AG04450 (cell line): ENCODE measurements at regions not wholly inside any gene's neighbourhood (a gene's known extent, or its start where the extent isn't known, plus 50 kb on each side); places are given as distances from the start of the nearest gene placed in this dataset.

ENCODE experiments used
- CTCF ChIA-PET: fragments of 300-600, 350-600 bp; formaldehyde crosslinking; extraction: SDS; loops from one replicate; lab custom pipeline; 2022; ENCODE audit warnings: antibody characterized with exemption, inconsistent platforms; lab: Charles Lee
- POLR2A ChIA-PET: fragments of 350-600 bp; formaldehyde crosslinking; extraction: SDS; loops from one replicate; lab custom pipeline; 2021; ENCODE audit warnings: antibody characterized with exemption, inconsistent platforms; lab: Yijun Ruan, JAX
- DNase-seq: peaks from one replicate; pipeline ENCODE4 v3.0.0-alpha.2; 2011; ENCODE audit warnings: low read depth, low spot score
- H3K27ac ChIP-seq: one replicate; pipeline ENCODE4 v1.5.1; 2012; ENCODE audit warnings: low read depth, low read length, control low read depth
- H3K27me3 ChIP-seq: one replicate; pipeline ENCODE4 v1.6.0; 2012; ENCODE audit warnings: low read length; ENCODE audit not compliant: control insufficient read depth, insufficient read depth
- H3K4me3 ChIP-seq: 2 replicates; pipeline ENCODE4 v1.5.1; 2011; ENCODE audit warnings: mild to moderate bottlenecking, low read depth, low read length, control low read depth
- H3K9me3 ChIP-seq: 2 replicates; pipeline ENCODE4 v1.5.1; 2012; ENCODE audit warnings: low read length; ENCODE audit not compliant: control insufficient read depth, insufficient read depth
- CTCF ChIP-seq: IDR thresholded peaks from 2 replicates; pipeline ENCODE4 v1.5.1; 2011; ENCODE audit warnings: low read depth, low read length, control low read depth, inconsistent platforms

DNA sequence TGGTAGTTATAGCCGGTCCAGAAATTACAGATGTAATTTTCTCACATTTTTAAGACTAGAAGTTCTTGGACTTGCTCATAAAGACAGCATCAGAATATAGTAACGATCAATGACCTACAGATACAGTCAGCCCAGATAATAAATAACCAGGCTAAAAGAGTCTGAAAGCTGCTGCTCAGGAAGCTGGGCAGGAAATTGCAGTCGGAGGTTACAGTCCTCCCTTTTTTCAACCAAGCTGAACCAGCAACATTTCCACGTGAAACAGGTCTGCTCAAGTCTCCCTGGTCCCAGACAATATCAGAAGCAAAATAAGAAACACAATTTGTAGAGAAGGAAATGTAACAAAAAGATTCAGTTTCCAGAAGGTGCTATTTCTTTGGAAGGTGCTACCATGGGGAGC lies 457.4 kb downstream of the SIPA1L2 start:
- no peak overlapping the region for H3K27ac ChIP-seq
- peaks cover 2% of the 10 kb centered on the region for H3K27me3 ChIP-seq
- H3K9me3 ChIP-seq: no peaks in the 10 kb centered on the region
- POLR2A ChIA-PET: no interaction called here
- no peak for TF ChIP-seq CTCF
- DNase-seq: no peak
- CTCF ChIA-PET: interaction anchor here (0.7 kb wide), 1 partner anchor 159 kb away, joined by 5 read pairs; no protein-coding TSS in a partner anchor
- H3K4me3 ChIP-seq: no peak overlapping the region

GRCh38 chr1:232170909-232171308 lies 459.0 kb downstream of the SIPA1L2 start:
- Histone ChIP-seq H3K27me3 (no peaks in the 10 kb centered on the region), H3K9me3 (no peaks in the 10 kb centered on the region), H3K27ac (no peak overlapping the region), H3K4me3 (no peak overlapping the region)
- ChIA-PET CTCF (no interaction called here), POLR2A (no interaction called here)
- no peak for DNase-seq
- no peak; the same call in 1 of the 2 replicates for TF ChIP-seq CTCF

GRCh38 chr1:232169436-232169835 lies 460.5 kb downstream of the SIPA1L2 start:
- H3K9me3 ChIP-seq: no peaks in the 10 kb centered on the region
- DNase-seq: no peak
- no peaks in the 10 kb centered on the region for H3K27me3 ChIP-seq
- ChIA-PET CTCF (no interaction called here), POLR2A (no interaction called here)
- no peak for TF ChIP-seq CTCF
- H3K27ac ChIP-seq: no peak overlapping the region
- no peak overlapping the region for H3K4me3 ChIP-seq

- Histone ChIP-seq H3K9me3 (no peaks in the 10 kb centered on the region), H3K27ac (no peak overlapping the region), H3K4me3 (no peak overlapping the region), H3K27me3 (no peaks in the 10 kb centered on the region)
- no peak for DNase-seq
- ChIA-PET CTCF (no interaction called here), POLR2A (no interaction called here)
- TF ChIP-seq CTCF: no peak
Measured at GRCh38 chr1:232168508-232168907, 461.4 kb downstream of the SIPA1L2 start.

- no peak overlapping the region for H3K27ac ChIP-seq
- TF ChIP-seq CTCF: no peak
- ChIA-PET POLR2A (no interaction called here), CTCF (no interaction called here)
- H3K9me3 ChIP-seq: no peaks in the 10 kb centered on the region
- H3K27me3 ChIP-seq: no peaks in the 10 kb centered on the region
- H3K4me3 ChIP-seq: no peak overlapping the region
- DNase-seq: no peak
Measured at GRCh38 chr1:232166942-232167341, 463.0 kb downstream of the SIPA1L2 start.
